ENCODE measurements at regions not wholly inside any gene's neighbourhood (a gene's known extent, or its start where the extent isn't known, plus 50 kb on each side); places are given as distances from the start of the nearest gene placed in this dataset.

- no peaks in the 10 kb centered on the region for H3K9me3 ChIP-seq
- in situ Hi-C loops (cut with MboI; ENCODE audit: low pct_ligation_motif_present in 1 of 4, low pct_unique_long_range_greater_than_20kb in 1 of 4, low sequenced_read_pairs in 3 of 4), result no loop called here
- H3K4me3 ChIP-seq, result no peak overlapping the region
- TF ChIP-seq POLR2A (IDR thresholded peaks at IDR 0.05) (no peak), CTCF (IDR thresholded peaks at IDR 0.05) (no peak), POLR2AphosphoS5 (IDR thresholded peaks at IDR 0.05) (no peak), EP300 (IDR thresholded peaks at IDR 0.05; ENCODE audit: low read depth) (no peak)
- 68 to 100% methylated on average over 2 of the region's 2 CpGs for WGBS, 2 donors (ENCODE audit: low coverage in 1 of 2)
- no peaks in the 10 kb centered on the region for H3K4me1 ChIP-seq
- no peak for DNase-seq
- intact Hi-C loops (cut with DNase I; ENCODE audit: low total_unique reads), result no loop called here
- no peaks in the 10 kb centered on the region for H3K36me3 ChIP-seq
- H3K27ac ChIP-seq, result no peak overlapping the region
- H3K27me3 ChIP-seq, result no peaks in the 10 kb centered on the region
These were observed 212.9 kb downstream of the TTLL2 start for GRCh38 chr6:167537816-167538215.

- intact Hi-C loops (cut with DNase I; ENCODE audit: low total_unique reads), result no loop called here
- no peak overlapping the region for H3K4me3 ChIP-seq
- no peaks in the 10 kb centered on the region for H3K9me3 ChIP-seq
- in situ Hi-C loops (cut with MboI; ENCODE audit: low pct_ligation_motif_present in 1 of 4, low pct_unique_long_range_greater_than_20kb in 1 of 4, low sequenced_read_pairs in 3 of 4), result no loop called here
- no peak for DNase-seq
- H3K27me3 ChIP-seq, result no peaks in the 10 kb centered on the region
- whole genome bisulfite sequencing, 2 donors (ENCODE audit: low coverage in 1 of 2), result 60 to 69% methylated on average over 4 of the region's 4 CpGs
- H3K27ac ChIP-seq, result no peak overlapping the region
- peaks cover 0 to 5% (median 0%) of the 10 kb centered on the region in 4 donors for H3K4me1 ChIP-seq
- TF ChIP-seq CTCF (IDR thresholded peaks at IDR 0.05) (no peak), POLR2AphosphoS5 (IDR thresholded peaks at IDR 0.05) (no peak), EP300 (IDR thresholded peaks at IDR 0.05; ENCODE audit: low read depth) (no peak), POLR2A (IDR thresholded peaks at IDR 0.05) (no peak)
- no peaks in the 10 kb centered on the region for H3K36me3 ChIP-seq
These were observed 213.9 kb downstream of the TTLL2 start for GRCh38 chr6:167538746-167539145.

- Histone ChIP-seq H3K27me3 (no peaks in the 10 kb centered on the region), H3K4me1 (peaks cover 0 to 5% (median 0%) of the 10 kb centered on the region in 4 donors), H3K36me3 (no peaks in the 10 kb centered on the region), H3K4me3 (no peak overlapping the region), H3K9me3 (no peaks in the 10 kb centered on the region), H3K27ac (no peak overlapping the region)
- no peak for DNase-seq
- TF ChIP-seq POLR2AphosphoS5 (IDR thresholded peaks at IDR 0.05) (no peak), POLR2A (IDR thresholded peaks at IDR 0.05) (no peak), EP300 (IDR thresholded peaks at IDR 0.05; ENCODE audit: low read depth) (no peak), CTCF (IDR thresholded peaks at IDR 0.05) (no peak)
- 94 to 100% methylated on average over 3 to 7 of the region's 7 CpGs for WGBS, 2 donors (ENCODE audit: low coverage in 1 of 2)
- intact Hi-C loops (cut with DNase I; ENCODE audit: low total_unique reads) (no loop called here), in situ Hi-C loops (cut with MboI; ENCODE audit: low pct_ligation_motif_present in 1 of 4, low pct_unique_long_range_greater_than_20kb in 1 of 4, low sequenced_read_pairs in 3 of 4) (no loop called here)
These were observed 215.9 kb downstream of the TTLL2 start for GRCh38 chr6:167540796-167541195.

- intact Hi-C loops (cut with DNase I; ENCODE audit: low total_unique reads) (no loop called here), in situ Hi-C loops (cut with MboI; ENCODE audit: low pct_ligation_motif_present in 1 of 4, low pct_unique_long_range_greater_than_20kb in 1 of 4, low sequenced_read_pairs in 3 of 4) (no loop called here)
- WGBS, 2 donors (ENCODE audit: low coverage in 1 of 2), result 91 to 94% methylated on average over 6 of the region's 6 CpGs
These were observed 216.7 kb downstream of the TTLL2 start for GRCh38 chr6:167541544-167541943.

More at GRCh38 chr6:167541544-167541943, 216.7 kb downstream of the TTLL2 start:
- no peak for TF ChIP-seq POLR2AphosphoS5 (IDR thresholded peaks at IDR 0.05)
- TF ChIP-seq EP300 (IDR thresholded peaks at IDR 0.05; ENCODE audit: low read depth), result no peak
- no peak for TF ChIP-seq POLR2A (IDR thresholded peaks at IDR 0.05)
- TF ChIP-seq CTCF (IDR thresholded peaks at IDR 0.05), result no peak
- DNase-seq, result no peak
- Histone ChIP-seq H3K4me1 (peaks cover 0 to 5% (median 0%) of the 10 kb centered on the region in 4 donors), H3K27me3 (no peaks in the 10 kb centered on the region), H3K9me3 (no peaks in the 10 kb centered on the region), H3K27ac (no peak overlapping the region), H3K4me3 (no peak overlapping the region), H3K36me3 (no peaks in the 10 kb centered on the region)
